ENCODE measurements at regions not wholly inside any gene's neighbourhood (a gene's known extent, or its start where the extent isn't known, plus 50 kb on each side); places are given as distances from the start of the nearest gene placed in this dataset.

DNA sequence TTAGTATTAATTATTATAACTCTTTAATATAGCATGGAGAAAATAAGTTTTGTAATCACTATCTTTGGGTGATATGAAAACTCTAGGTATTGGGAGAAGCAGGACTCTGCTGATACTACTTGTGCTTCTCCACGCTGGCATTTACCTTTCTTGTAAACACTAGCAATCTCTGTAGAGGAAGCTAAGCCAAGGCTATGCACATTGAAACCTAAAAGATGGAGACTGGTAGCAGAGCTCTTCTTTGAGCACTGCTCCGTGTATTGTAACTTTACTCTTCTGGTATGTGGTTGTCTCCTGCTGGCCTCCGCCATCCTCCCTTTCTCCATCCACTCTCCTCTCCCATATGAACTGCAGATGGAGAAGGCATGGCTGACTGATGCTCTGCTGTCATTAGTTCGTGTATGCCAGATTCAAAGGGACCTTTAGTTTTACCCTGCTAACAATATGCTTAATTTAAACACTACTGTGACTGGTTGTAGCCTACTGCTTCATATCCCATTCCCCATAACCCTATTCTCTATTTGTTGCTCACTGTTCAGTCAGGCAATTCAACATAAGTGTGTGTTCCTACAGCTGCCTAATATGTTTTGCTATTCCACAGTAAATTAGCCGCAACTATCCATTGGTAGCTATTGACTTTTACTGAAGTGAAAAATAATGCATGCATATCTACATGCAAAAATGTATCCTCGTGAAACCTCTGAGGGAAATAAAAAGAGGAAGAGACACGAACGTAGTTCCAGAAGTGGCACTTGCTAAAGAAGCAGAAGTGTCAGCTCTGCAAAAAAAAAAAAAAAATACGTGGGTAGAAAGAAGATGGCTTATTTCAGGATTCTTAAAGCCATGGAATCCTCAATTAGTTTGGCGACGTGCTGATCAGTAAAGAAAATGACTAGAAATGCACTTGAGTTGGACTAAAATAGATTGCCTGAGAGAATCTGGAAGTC, 55.6 kb upstream of the CCSER1 start:
- peaks cover 3% of the 10 kb centered on the region for H3K4me1 ChIP-seq
- no peaks in the 10 kb centered on the region for H3K27me3 ChIP-seq (ENCODE audit: low read depth)
- no peaks in the 10 kb centered on the region for H3K9me3 ChIP-seq
- in situ Hi-C loops (cut with MboI; ENCODE audit: low sequenced_read_pairs), result no loop called here
- no peak for DNase-seq (ENCODE audit: low spot score in 2 of 2)
- H3K36me3 ChIP-seq (replicated peaks), result no peaks in the 10 kb centered on the region
- no peak overlapping the region for H3K4me3 ChIP-seq

DNA sequence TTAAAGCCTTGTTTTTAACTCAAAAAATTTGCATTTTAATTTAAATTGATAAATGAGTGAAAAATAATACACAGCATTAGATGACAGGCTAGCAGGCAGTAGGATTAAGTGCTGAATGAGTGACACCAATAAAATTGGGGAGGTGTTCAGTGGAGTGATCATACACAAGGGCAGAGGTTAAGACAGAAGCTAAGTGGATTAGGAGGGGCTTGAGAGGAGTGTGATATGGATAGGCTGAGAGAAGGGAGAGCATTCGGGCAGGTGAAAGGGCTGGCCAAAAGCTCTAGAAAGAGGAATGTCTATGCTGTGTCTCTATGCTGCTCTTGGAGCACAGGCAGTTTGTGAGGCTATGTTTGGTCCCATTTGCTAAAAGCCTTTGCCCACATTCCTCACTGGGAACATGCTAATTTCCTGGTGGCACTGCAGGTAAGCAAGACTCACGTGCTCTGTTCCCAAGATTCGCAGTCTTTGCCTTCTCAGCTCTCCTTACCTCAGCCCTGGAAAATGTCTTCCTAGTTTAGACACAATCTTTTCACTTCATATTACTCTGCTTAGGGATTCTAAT, 52.8 kb upstream of the CCSER1 start:
- in situ Hi-C loops (cut with MboI; ENCODE audit: low sequenced_read_pairs), result no loop called here
- Histone ChIP-seq H3K4me1 (peaks cover 3% of the 10 kb centered on the region), H3K4me3 (no peak overlapping the region), H3K9me3 (no peaks in the 10 kb centered on the region), H3K36me3 (replicated peaks) (no peaks in the 10 kb centered on the region), H3K27me3 (ENCODE audit: low read depth) (no peaks in the 10 kb centered on the region)
- DNase-seq (ENCODE audit: low spot score in 2 of 2), result no peak

Data from HAP-1 (cell line).